Psoas muscle (tissue), 7 donors: ENCODE measurements at regions not wholly inside any gene's neighbourhood (a gene's known extent, or its start where the extent isn't known, plus 50 kb on each side); places are given as distances from the start of the nearest gene placed in this dataset.

Source experiments
- ATAC-seq, 4 donors: fragments of 200-7000 bp; cut with Tn5 transposase; one replicate each; pipeline ENCODE4 v1.9.1; 2020; ENCODE audit warnings: moderate library complexity in 3 of 4, mild to moderate bottlenecking in 2 of 4
- DNase-seq, 2 donors: peaks; one replicate each; pipeline ENCODE4 v3.0.0-alpha.2; 2020
- H3K27ac ChIP-seq: fragments of 200-600 bp; one replicate; pipeline ENCODE4 v1.8.0; 2022
- H3K27me3 ChIP-seq, 3 donors: fragments of 200-600 bp in 1 of 3; one replicate each; pipeline versions ENCODE4 v1.6.1 to v1.8.0; 2013 to 2022; ENCODE audit warnings: low read length in 2 of 3, mild to moderate bottlenecking in 2 of 3, moderate library complexity in 1 of 3; ENCODE audit not compliant: insufficient read depth in 3 of 3
- H3K36me3 ChIP-seq, 2 donors: fragments of 200-600 bp in 1 of 2; one replicate each; pipeline versions ENCODE4 v1.6.1 to v1.8.0; 2013 to 2022; ENCODE audit warnings: low read depth in 1 of 2, mild to moderate bottlenecking in 1 of 2, moderate library complexity in 1 of 2; ENCODE audit not compliant: insufficient read depth in 1 of 2
- H3K4me1 ChIP-seq: fragments of 200-600 bp; one replicate; pipeline ENCODE4 v1.8.0; 2022
- H3K4me3 ChIP-seq: fragments of 200-600 bp; one replicate; pipeline ENCODE4 v1.8.0; 2022; ENCODE audit warnings: mild to moderate bottlenecking
- H3K9me3 ChIP-seq: fragments of 200-600 bp; one replicate; pipeline ENCODE4 v1.8.0; 2022
- CTCF ChIP-seq: fragments of 200-600 bp; IDR thresholded peaks from one replicate; pipeline ENCODE4 v1.8.0; 2022; ENCODE audit warnings: antibody characterized with exemption
- WGBS, 3 donors: extraction: QIAGEN DNeasy Blood & Tissue Kit; methylation state at CpG; one replicate each; pipeline versions ENCODE4 v1.1.6 to v1.1.7; 2013; 5-methylcytosine and 5-hydroxymethylcytosine counted together
- intact Hi-C, 2 donors: fragments of 100-400 bp; cut with DNase I; formaldehyde crosslinking; loops; one replicate each; pipeline versions ENCODE4 v1.11.0 to v1.14.2; 2022
- donor health status: healthy with polysubstance abuse.
- donor health status: DM: no; HTN: no; CAD: no; lungs with moderate emphysema.
- donor health status: Bipolar disorder and iron deficiency.
- donor health status: healthy.
- donor health status: DM: yes; HTN: yes; CAD: no.
- donor health status: DM: no; HTN: no; CAD: no.
- donor health status: DM: yes; HTN: yes; CAD: no.

DNA sequence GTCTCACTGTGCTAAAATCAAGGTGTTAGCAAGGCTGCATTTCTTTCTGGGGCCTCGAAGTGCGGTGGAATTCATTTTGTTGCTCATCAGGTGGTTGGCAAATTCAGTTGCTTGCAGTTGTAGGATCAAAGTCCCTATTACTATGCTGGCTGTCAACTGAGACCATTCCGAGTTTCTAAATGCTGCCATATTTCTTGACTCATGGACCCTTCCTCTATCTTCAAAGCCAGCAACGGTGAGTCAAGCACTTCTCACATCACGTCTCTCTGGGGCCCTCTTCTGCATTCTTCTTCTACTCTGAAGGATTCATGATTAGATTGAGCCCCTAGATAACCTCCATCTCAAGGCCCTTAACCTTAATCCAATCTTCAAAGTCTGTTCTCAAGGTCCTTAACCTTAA is 619.7 kb downstream of the HACE1 start:
- 69 to 82% (median 72%) methylated on average over 5 of the region's 5 CpGs for WGBS, 3 donors
- no peak for ATAC-seq

GRCh38 chr6:104229057-104229456 is 630.7 kb downstream of the HACE1 start:
- Histone ChIP-seq H3K27me3 (no peaks in the 10 kb centered on the region), H3K27ac (no peak overlapping the region), H3K4me1 (no peaks in the 10 kb centered on the region), H3K9me3 (no peaks in the 10 kb centered on the region), H3K36me3 (no peaks in the 10 kb centered on the region), H3K4me3 (no peak overlapping the region)
- TF ChIP-seq CTCF, result no peak
- 92 to 98% (median 93%) methylated on average over 3 of the region's 3 CpGs for WGBS, 3 donors
- ATAC-seq (no peak), DNase-seq (no peak)
- intact Hi-C loops, result no loop called here

More for the DNA sequence above, 619.7 kb downstream of the HACE1 start:
- Histone ChIP-seq H3K4me3 (no peak overlapping the region), H3K27me3 (no peaks in the 10 kb centered on the region), H3K4me1 (no peaks in the 10 kb centered on the region), H3K27ac (no peak overlapping the region), H3K36me3 (no peaks in the 10 kb centered on the region), H3K9me3 (no peaks in the 10 kb centered on the region)
- DNase-seq, result no peak
- intact Hi-C loops, result no loop called here
- TF ChIP-seq CTCF, result no peak

GRCh38 chr6:104227508-104227907 is 632.2 kb downstream of the HACE1 start:
- intact Hi-C loops, result no loop called here
- TF ChIP-seq CTCF, result no peak
- 43 to 51% (median 49%) methylated on average over 2 of the region's 2 CpGs for WGBS, 3 donors
- H3K9me3 ChIP-seq, result no peaks in the 10 kb centered on the region
- ATAC-seq, result no peak
- no peak for DNase-seq
- H3K4me1 ChIP-seq, result no peaks in the 10 kb centered on the region
- H3K4me3 ChIP-seq, result no peak overlapping the region
- peaks cover 0 to 2% (median 0%) of the 10 kb centered on the region in 3 donors for H3K27me3 ChIP-seq
- no peaks in the 10 kb centered on the region for H3K36me3 ChIP-seq
- no peak overlapping the region for H3K27ac ChIP-seq

GRCh38 chr6:104226790-104227446 is 632.8 kb downstream of the HACE1 start:
- H3K4me1 ChIP-seq, result no peaks in the 10 kb centered on the region
- ATAC-seq, result no peak
- H3K4me3 ChIP-seq, result no peak overlapping the region
- WGBS, 3 donors, result 65 to 71% (median 65%) methylated on average over 4 of the region's 4 CpGs
- H3K9me3 ChIP-seq, result no peaks in the 10 kb centered on the region
- TF ChIP-seq CTCF, result no peak
- intact Hi-C loops, result no loop called here
- H3K27me3 ChIP-seq, result peaks cover 0 to 2% (median 0%) of the 10 kb centered on the region in 3 donors
- H3K27ac ChIP-seq, result no peak overlapping the region
- no peaks in the 10 kb centered on the region for H3K36me3 ChIP-seq
- no peak for DNase-seq

GRCh38 chr6:104218116-104218515 is 641.6 kb downstream of the HACE1 start:
- no peak for ATAC-seq
- 45 to 78% (median 55%) methylated on average over 3 of the region's 3 CpGs for WGBS, 3 donors
- no peak overlapping the region for H3K4me3 ChIP-seq
- no peaks in the 10 kb centered on the region for H3K4me1 ChIP-seq
- H3K9me3 ChIP-seq, result no peaks in the 10 kb centered on the region
- no peak for DNase-seq
- intact Hi-C loops, result no loop called here
- TF ChIP-seq CTCF, result no peak
- no peak overlapping the region for H3K27ac ChIP-seq
- no peaks in the 10 kb centered on the region for H3K27me3 ChIP-seq
- H3K36me3 ChIP-seq, result no peaks in the 10 kb centered on the region
